ENCODE measurements at regions not wholly inside any gene's neighbourhood (a gene's known extent, or its start where the extent isn't known, plus 50 kb on each side); places are given as distances from the start of the nearest gene placed in this dataset.
A peak's percentile ranks its signal among the peaks of the same experiment; 100 is the strongest.

GRCh38 chr1:189609167-189609566 lies 868.5 kb downstream of the BRINP3 start:
- DNase-seq = no peak
- Histone ChIP-seq H4K20me1 (ENCODE audit: insufficient read depth) (no peaks in the 10 kb centered on the region), H2AFZ (no peak overlapping the region), H3K9me2 (ENCODE audit: insufficient read depth) (no peaks in the 10 kb centered on the region), H3K27ac (no peak overlapping the region), H3K36me3 (ENCODE audit: low read depth) (no peaks in the 10 kb centered on the region), H3K4me1 (replicated peaks; ENCODE audit: insufficient read depth) (peaks cover 18% of the 10 kb centered on the region), H3K79me2 (ENCODE audit: low read depth) (no peaks in the 10 kb centered on the region), H3K4me2 (no peak overlapping the region), H3F3A (ENCODE audit: insufficient read depth, low read depth) (peaks cover 3% of the 10 kb centered on the region; the same call in 1 of the 2 replicates), H3K9me3 (ENCODE audit: insufficient read depth, low read depth) (0 out of 2 replicates have a peak, but pooled peaks cover 4% of the 10 kb centered on the region), H3K4me3 (no peak overlapping the region), H3K27me3 (ENCODE audit: insufficient read depth, low read depth) (no peaks in the 10 kb centered on the region)
- ChIA-PET CTCF (no interaction called here), POLR2A (ENCODE audit: unreplicated experiment) (no interaction called here)
- intact Hi-C loops (cut with micrococcal nuclease; ENCODE audit: unreplicated experiment) = no loop called here
- BruUV-seq (replicated peaks) = no TSS peak
- TF ChIP-seq CTCF (conservative IDR thresholded peaks at IDR 0.05) (no peak), EZH2 (IDR thresholded peaks at IDR 0.05; ENCODE audit: low read depth) (no peak)

- Histone ChIP-seq H3K4me3 (no peak overlapping the region), H3K27ac (no peak overlapping the region), H3F3A (ENCODE audit: insufficient read depth, low read depth) (0 out of 2 replicates have a peak, but pooled peaks cover 5% of the 10 kb centered on the region), H2AFZ (no peak overlapping the region), H3K4me2 (no peak overlapping the region), H3K27me3 (ENCODE audit: insufficient read depth, low read depth) (no peaks in the 10 kb centered on the region), H3K4me1 (replicated peaks; ENCODE audit: insufficient read depth) (peaks cover 12% of the 10 kb centered on the region), H3K36me3 (ENCODE audit: low read depth) (no peaks in the 10 kb centered on the region), H3K79me2 (ENCODE audit: low read depth) (no peaks in the 10 kb centered on the region), H3K9me2 (ENCODE audit: insufficient read depth) (no peaks in the 10 kb centered on the region), H3K9me3 (ENCODE audit: insufficient read depth, low read depth) (0 out of 2 replicates have a peak, but pooled peaks cover 3% of the 10 kb centered on the region), H4K20me1 (ENCODE audit: insufficient read depth) (no peaks in the 10 kb centered on the region)
- intact Hi-C loops (cut with micrococcal nuclease; ENCODE audit: unreplicated experiment) = no loop called here
- TF ChIP-seq CTCF (conservative IDR thresholded peaks at IDR 0.05) = no peak
- TF ChIP-seq EZH2 (IDR thresholded peaks at IDR 0.05; ENCODE audit: low read depth) = no peak
- POLR2A ChIA-PET (ENCODE audit: unreplicated experiment) = interaction anchor here (0.7 kb wide), 1 partner anchor 595 kb away, joined by 3 read pairs; no protein-coding TSS in a partner anchor
- CTCF ChIA-PET = no interaction called here
- no TSS peak for BruUV-seq (replicated peaks)
- peak in 1 of 2 experiments; percentile 35 for DNase-seq
Observed at GRCh38 chr1:189616893-189617292, 860.8 kb downstream of the BRINP3 start.

- TF ChIP-seq EZH2 (IDR thresholded peaks at IDR 0.05; ENCODE audit: low read depth) (no peak), CTCF (conservative IDR thresholded peaks at IDR 0.05) (no peak)
- ChIA-PET CTCF (no interaction called here), POLR2A (ENCODE audit: unreplicated experiment) (no interaction called here)
- 0 out of 2 replicates have a peak, but pooled peaks cover 5% of the 10 kb centered on the region for H3F3A ChIP-seq (ENCODE audit: insufficient read depth, low read depth)
- no peaks in the 10 kb centered on the region for H4K20me1 ChIP-seq (ENCODE audit: insufficient read depth)
- no peaks in the 10 kb centered on the region for H3K79me2 ChIP-seq (ENCODE audit: low read depth)
- BruUV-seq (replicated peaks) = no TSS peak
- H3K27ac ChIP-seq = peak overlapping the region; percentile 30; the same call in 1 of the 2 replicates
- no peak overlapping the region for H3K4me3 ChIP-seq
- no peaks in the 10 kb centered on the region for H3K27me3 ChIP-seq (ENCODE audit: insufficient read depth, low read depth)
- H3K9me2 ChIP-seq (ENCODE audit: insufficient read depth) = no peaks in the 10 kb centered on the region
- intact Hi-C loops (cut with micrococcal nuclease; ENCODE audit: unreplicated experiment) = no loop called here
- 0 out of 2 replicates have a peak, but pooled peaks cover 3% of the 10 kb centered on the region for H3K9me3 ChIP-seq (ENCODE audit: insufficient read depth, low read depth)
- no peaks in the 10 kb centered on the region for H3K36me3 ChIP-seq (ENCODE audit: low read depth)
- DNase-seq = peak; percentile 63 to 81
- peaks cover 12% of the 10 kb centered on the region for H3K4me1 ChIP-seq (replicated peaks; ENCODE audit: insufficient read depth)
- H2AFZ ChIP-seq = no peak overlapping the region
- H3K4me2 ChIP-seq = no peak overlapping the region
Observed at GRCh38 chr1:189619682-189620332, 857.9 kb downstream of the BRINP3 start.

Measured in PC-9 (cell line).